Keratinocyte (primary cell): ENCODE measurements at regions not wholly inside any gene's neighbourhood (a gene's known extent, or its start where the extent isn't known, plus 50 kb on each side); places are given as distances from the start of the nearest gene placed in this dataset.

Source experiments
- DNase-seq: peaks from one replicate; pipeline ENCODE4 v3.0.0-alpha.2; 2011; ENCODE audit warnings: low read depth, missing footprints, low spot score
- FAIRE-seq: peaks from 2 replicates; lab custom pipeline; 2011; peaks lifted over from hg19 to GRCh38; lab: Jason Lieb, UNC
- H2AFZ ChIP-seq: 2 replicates; pipeline ENCODE4 v1.6.0; 2012; ENCODE audit warnings: low read length, control low read depth, inconsistent platforms; ENCODE audit not compliant: control insufficient read depth
- H3K27ac ChIP-seq: 2 replicates; pipeline ENCODE4 v1.5.1; 2011; ENCODE audit warnings: low read length; ENCODE audit not compliant: control insufficient read depth, insufficient read depth
- H3K27me3 ChIP-seq: 3 replicates; pipeline ENCODE4 v1.6.0; 2011; ENCODE audit warnings: low read length; ENCODE audit not compliant: control insufficient read depth, insufficient read depth; ENCODE audit errors: extremely low read depth
- H3K36me3 ChIP-seq, 2 experiments: 2 replicates in 1 of 2; 3 replicates in 1 of 2; pipeline ENCODE4 v1.5.1; 2011; ENCODE audit warnings: low read length in 2 of 2, mild to moderate bottlenecking in 1 of 2; ENCODE audit not compliant: control insufficient read depth in 2 of 2, insufficient read depth in 2 of 2; ENCODE audit errors: extremely low read depth in 1 of 2
- H3K4me1 ChIP-seq: 3 replicates; pipeline ENCODE4 v1.5.1; 2011; ENCODE audit warnings: low read length; ENCODE audit not compliant: control insufficient read depth, insufficient read depth; ENCODE audit errors: extremely low read depth
- H3K4me2 ChIP-seq: 3 replicates; pipeline ENCODE4 v1.6.0; 2011; ENCODE audit warnings: low read depth, low read length; ENCODE audit not compliant: control insufficient read depth, insufficient read depth; ENCODE audit errors: extremely low read depth
- H3K4me3 ChIP-seq, 3 experiments: fragments of 200-600 bp in 1 of 3; sonication (generic) in 1 of 3; 2 replicates in 2 of 3; 3 replicates in 1 of 3; pipeline ENCODE4 v1.5.1; 2011 to 2016; ENCODE audit warnings: low read length in 3 of 3, mild to moderate bottlenecking in 3 of 3, control low read depth in 2 of 3, inconsistent platforms in 1 of 3, low read depth in 1 of 3, mixed read lengths in 1 of 3, mixed run types in 1 of 3, moderate library complexity in 1 of 3; ENCODE audit not compliant: control insufficient read depth in 2 of 3, insufficient read depth in 2 of 3; ENCODE audit errors: extremely low read depth in 1 of 3
- H3K79me2 ChIP-seq: 2 replicates; pipeline ENCODE4 v1.6.0; 2012; ENCODE audit warnings: low read length; ENCODE audit not compliant: control insufficient read depth, insufficient read depth
- H3K9ac ChIP-seq: 3 replicates; pipeline ENCODE4 v1.6.0; 2011; ENCODE audit warnings: low read length; ENCODE audit not compliant: control insufficient read depth, insufficient read depth; ENCODE audit errors: extremely low read depth
- H3K9me1 ChIP-seq: 3 replicates; pipeline ENCODE4 v1.6.0; 2011; ENCODE audit warnings: low read length; ENCODE audit not compliant: control insufficient read depth, insufficient read depth; ENCODE audit errors: extremely low read depth
- H3K9me3 ChIP-seq: 2 replicates; pipeline ENCODE4 v1.5.1; 2012; ENCODE audit warnings: low read depth, low read length; ENCODE audit not compliant: control insufficient read depth
- H4K20me1 ChIP-seq: 3 replicates; pipeline ENCODE4 v1.6.0; 2011; ENCODE audit warnings: low read length; ENCODE audit not compliant: control insufficient read depth, insufficient read depth; ENCODE audit errors: extremely low read depth
- EZH2 ChIP-seq: IDR thresholded peaks from one replicate; pipeline ENCODE4 v1.6.1; 2012; ENCODE audit warnings: inconsistent platforms, mild to moderate bottlenecking, low read length, moderate library complexity
- dilution Hi-C: fragments of 300-500 bp; cut with MboI; formaldehyde crosslinking; loops from one replicate; pipeline ENCODE4 v1.7.0; 2020; ENCODE audit warnings: low sequenced_read_pairs; ENCODE audit not compliant: extremely low pct_ligation_motif_present
- TF ChIP-seq, protein P1 (sequence below), 3 experiments: IDR thresholded peaks in 1 of 3; conservative IDR thresholded peaks in 1 of 3; optimal IDR thresholded peaks in 1 of 3; 2 replicates in 2 of 3; 3 replicates in 1 of 3; pipeline versions ENCODE3 to v1.5.1; 2011; ENCODE audit warnings: low read length in 3 of 3, mild to moderate bottlenecking in 3 of 3, moderate library complexity in 2 of 3, control low read depth in 1 of 3, inconsistent platforms in 1 of 3; ENCODE audit not compliant: insufficient read depth in 2 of 3; ENCODE audit errors: extremely low read depth in 1 of 3

DNA sequence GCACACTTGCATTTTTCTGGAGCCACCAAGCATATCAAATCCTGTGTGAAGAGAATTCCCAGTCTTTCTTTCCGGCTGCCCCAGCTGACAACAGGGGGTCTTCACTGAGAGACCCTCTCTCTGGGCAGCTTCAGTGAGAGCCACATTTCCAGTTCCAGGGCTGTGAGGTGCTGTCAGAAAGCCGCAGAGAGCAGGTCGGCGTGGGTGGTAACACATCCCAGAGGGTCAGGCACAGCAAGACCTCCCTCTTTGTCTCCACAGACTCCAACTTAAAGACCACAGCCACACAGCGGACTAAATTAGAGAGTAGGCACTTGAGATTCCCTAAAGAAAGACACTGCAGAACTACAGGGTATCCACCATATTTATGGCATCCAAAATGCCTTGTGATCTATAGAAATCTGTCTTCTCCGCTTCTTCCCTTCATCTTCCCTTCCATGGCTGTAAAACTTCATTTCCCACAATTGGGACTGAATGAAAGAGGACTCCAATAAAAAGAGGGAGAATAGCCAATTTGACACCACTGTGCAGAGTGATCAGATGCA, 116.0 kb upstream of the C7orf33 start:
- Histone ChIP-seq H3K36me3 (no peaks in the 10 kb centered on the region), H3K9ac (no peak overlapping the region), H4K20me1 (no peaks in the 10 kb centered on the region), H2AFZ (no peak overlapping the region), H3K27me3 (peaks cover 16% of the 10 kb centered on the region), H3K27ac (no peak overlapping the region), H3K4me1 (peaks cover 9% of the 10 kb centered on the region), H3K9me1 (no peaks in the 10 kb centered on the region), H3K79me2 (no peaks in the 10 kb centered on the region), H3K9me3 (no peaks in the 10 kb centered on the region), H3K4me2 (no peak overlapping the region), H3K4me3 (no peak overlapping the region)
- FAIRE-seq (no peak), DNase-seq (no peak)
- TF ChIP-seq EZH2, result no peak
- TF ChIP-seq, protein P1, sequence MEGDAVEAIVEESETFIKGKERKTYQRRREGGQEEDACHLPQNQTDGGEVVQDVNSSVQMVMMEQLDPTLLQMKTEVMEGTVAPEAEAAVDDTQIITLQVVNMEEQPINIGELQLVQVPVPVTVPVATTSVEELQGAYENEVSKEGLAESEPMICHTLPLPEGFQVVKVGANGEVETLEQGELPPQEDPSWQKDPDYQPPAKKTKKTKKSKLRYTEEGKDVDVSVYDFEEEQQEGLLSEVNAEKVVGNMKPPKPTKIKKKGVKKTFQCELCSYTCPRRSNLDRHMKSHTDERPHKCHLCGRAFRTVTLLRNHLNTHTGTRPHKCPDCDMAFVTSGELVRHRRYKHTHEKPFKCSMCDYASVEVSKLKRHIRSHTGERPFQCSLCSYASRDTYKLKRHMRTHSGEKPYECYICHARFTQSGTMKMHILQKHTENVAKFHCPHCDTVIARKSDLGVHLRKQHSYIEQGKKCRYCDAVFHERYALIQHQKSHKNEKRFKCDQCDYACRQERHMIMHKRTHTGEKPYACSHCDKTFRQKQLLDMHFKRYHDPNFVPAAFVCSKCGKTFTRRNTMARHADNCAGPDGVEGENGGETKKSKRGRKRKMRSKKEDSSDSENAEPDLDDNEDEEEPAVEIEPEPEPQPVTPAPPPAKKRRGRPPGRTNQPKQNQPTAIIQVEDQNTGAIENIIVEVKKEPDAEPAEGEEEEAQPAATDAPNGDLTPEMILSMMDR (optimal IDR thresholded peaks at IDR 0.05 in 1 of 3, IDR thresholded peaks at IDR 0.05 in 1 of 3, conservative IDR thresholded peaks at IDR 0.05 in 1 of 3; ENCODE audit: extremely low read depth in 1 of 3, insufficient read depth in 2 of 3, low read length in 3 of 3), result no peak
- dilution Hi-C loops, result no loop called here

DNA sequence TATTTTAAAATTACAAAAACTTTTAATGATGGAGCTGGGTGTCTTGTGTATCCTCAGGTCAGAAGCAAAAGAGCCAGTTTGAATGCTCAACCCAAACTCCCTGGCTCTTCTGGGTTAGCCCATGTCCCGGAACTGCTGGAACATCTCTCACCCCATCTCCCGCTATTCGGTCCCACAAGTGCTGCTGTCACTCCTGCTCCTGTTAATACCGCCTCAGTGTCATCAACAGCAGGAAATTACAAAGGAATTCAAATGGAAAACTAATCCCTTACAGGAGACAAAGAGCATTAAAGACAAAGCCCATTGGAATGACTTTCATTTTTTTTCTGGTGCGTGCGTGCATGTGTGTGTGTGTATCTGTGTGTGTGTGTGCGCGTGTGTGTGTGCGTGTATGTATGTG, 112.0 kb upstream of the C7orf33 start:
- Histone ChIP-seq H4K20me1 (no peaks in the 10 kb centered on the region), H3K4me2 (no peak overlapping the region), H3K36me3 (no peaks in the 10 kb centered on the region), H3K9me1 (no peaks in the 10 kb centered on the region), H3K27ac (no peak overlapping the region), H2AFZ (no peak overlapping the region), H3K27me3 (peaks cover 5% of the 10 kb centered on the region), H3K4me3 (no peak overlapping the region), H3K9ac (no peak overlapping the region), H3K4me1 (peaks cover 19% of the 10 kb centered on the region), H3K79me2 (no peaks in the 10 kb centered on the region), H3K9me3 (no peaks in the 10 kb centered on the region)
- FAIRE-seq (no peak), DNase-seq (no peak)
- TF ChIP-seq, protein P1 (optimal IDR thresholded peaks at IDR 0.05 in 1 of 3, IDR thresholded peaks at IDR 0.05 in 1 of 3, conservative IDR thresholded peaks at IDR 0.05 in 1 of 3; ENCODE audit: extremely low read depth in 1 of 3, insufficient read depth in 2 of 3, low read length in 3 of 3), result no peak
- no peak for TF ChIP-seq EZH2
- dilution Hi-C loops, result no loop called here
